ENCODE measurements at regions not wholly inside any gene's neighbourhood (a gene's known extent, or its start where the extent isn't known, plus 50 kb on each side); places are given as distances from the start of the nearest gene placed in this dataset.
A peak's percentile ranks its signal among the peaks of the same experiment; 100 is the strongest.

DNA sequence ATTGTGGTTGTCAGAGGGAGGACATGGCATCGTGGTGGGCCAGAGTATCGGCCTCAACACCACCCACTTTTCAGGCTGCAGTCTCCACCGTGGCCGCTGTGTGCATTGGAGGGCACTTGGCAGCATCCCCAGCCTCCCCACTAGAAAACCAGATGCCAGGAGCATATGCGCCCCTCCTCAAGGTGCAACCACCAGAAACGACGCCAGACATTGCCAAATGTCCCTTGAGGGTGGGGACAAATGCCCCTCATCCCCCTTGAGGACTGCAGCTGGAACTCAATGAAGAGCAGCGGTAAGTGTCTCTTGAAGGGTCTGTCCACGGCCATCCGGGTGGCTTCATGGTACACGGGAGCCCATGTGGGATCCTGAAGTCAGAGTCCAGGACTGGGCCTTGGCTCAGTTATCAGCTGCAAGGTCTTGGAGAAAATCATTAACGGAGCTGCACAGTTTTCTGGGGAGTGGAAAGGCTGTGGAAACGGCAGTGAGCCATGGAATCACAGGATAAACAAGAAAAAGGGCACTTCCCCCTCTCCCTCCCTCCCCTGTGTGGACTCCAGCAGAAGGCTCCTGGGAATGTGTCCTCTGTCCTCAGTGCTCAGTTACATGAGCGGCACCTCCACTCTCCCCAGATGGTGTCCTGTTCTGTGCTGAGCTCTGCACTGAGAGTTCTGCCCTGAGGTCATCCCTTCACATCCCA is 324.4 kb upstream of the B3GAT1 start:
- 53 to 86% (median 73%) methylated on average over 7 to 14 of the region's 14 CpGs for WGBS, 4 donors
- no peaks in the 10 kb centered on the region for H3K9me3 ChIP-seq
- no peak overlapping the region for H3K4me3 ChIP-seq
- no peaks in the 10 kb centered on the region for H3K36me3 ChIP-seq
- TF ChIP-seq CTCF (IDR thresholded peaks at IDR 0.05) (no peak), POLR2A (IDR thresholded peaks at IDR 0.05) (no peak)
- H3K4me1 ChIP-seq, result peaks cover 0 to 7% (median 0%) of the 10 kb centered on the region in 12 donors
- intact Hi-C loops (cut with DNase I), result no loop called here
- H3K27ac ChIP-seq, result no peak overlapping the region
- DNase-seq (no peak), ATAC-seq (no peak)
- H3K27me3 ChIP-seq, result peaks cover 0 to 36% (median 0%) of the 10 kb centered on the region in 9 donors

GRCh38 chr11:134734894-134735293 is 322.9 kb upstream of the B3GAT1 start:
- H3K4me1 ChIP-seq, result peaks cover 0 to 7% (median 0%) of the 10 kb centered on the region in 12 donors
- H3K36me3 ChIP-seq, result no peaks in the 10 kb centered on the region
- WGBS, 4 donors, result 81 to 88% (median 85%) methylated on average over 11 to 14 of the region's 14 CpGs
- H3K27me3 ChIP-seq, result peaks cover 0 to 49% (median 0%) of the 10 kb centered on the region in 9 donors
- DNase-seq (no peak), ATAC-seq (no peak)
- no peak for TF ChIP-seq POLR2A (IDR thresholded peaks at IDR 0.05)
- TF ChIP-seq CTCF (IDR thresholded peaks at IDR 0.05), result no peak
- intact Hi-C loops (cut with DNase I), result no loop called here
- H3K4me3 ChIP-seq, result no peak overlapping the region
- no peaks in the 10 kb centered on the region for H3K9me3 ChIP-seq
- no peak overlapping the region for H3K27ac ChIP-seq

DNA sequence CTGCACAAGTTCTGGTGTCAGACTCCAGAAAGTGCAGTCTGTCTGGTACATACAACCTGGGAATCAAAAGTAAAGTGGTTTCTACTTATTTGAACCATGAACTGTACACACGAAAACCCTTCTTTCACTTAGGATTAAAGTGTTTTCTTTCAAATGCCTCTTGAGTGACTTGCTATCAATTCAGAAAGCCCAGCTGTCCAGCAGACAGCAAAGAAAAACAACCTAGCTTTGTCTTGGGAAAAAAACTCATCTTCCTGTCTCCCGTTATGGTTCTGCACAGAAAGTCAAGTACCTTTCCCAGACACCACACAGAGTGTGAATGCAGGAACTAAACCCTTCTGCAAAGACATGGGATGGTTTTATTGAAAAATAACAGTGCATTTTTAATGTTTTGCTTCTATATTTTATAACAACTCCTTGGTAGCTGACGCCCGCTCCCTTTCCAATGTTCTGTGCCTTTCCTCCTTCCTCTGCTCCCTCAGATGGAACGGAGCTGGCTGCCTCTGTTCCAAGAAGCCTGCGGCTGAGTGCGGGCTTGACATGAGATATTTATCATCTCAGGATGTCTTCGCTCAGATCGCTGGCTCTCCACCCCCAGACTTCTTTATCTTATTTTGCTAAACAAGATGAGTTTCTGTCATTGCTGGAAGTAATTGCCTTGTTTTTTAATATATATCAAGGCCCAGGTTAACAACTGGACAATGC is 322.3 kb upstream of the B3GAT1 start:
- no peak for ATAC-seq
- WGBS, 4 donors, result 32 to 42% (median 38%) methylated on average over 9 of the region's 9 CpGs
- peaks cover 0 to 7% (median 0%) of the 10 kb centered on the region in 12 donors for H3K4me1 ChIP-seq
- no peak overlapping the region for H3K27ac ChIP-seq
- TF ChIP-seq POLR2A (IDR thresholded peaks at IDR 0.05), result no peak
- TF ChIP-seq CTCF (IDR thresholded peaks at IDR 0.05), result no peak
- DNase-seq, result no peak
- no peaks in the 10 kb centered on the region for H3K9me3 ChIP-seq
- H3K27me3 ChIP-seq, result peaks cover 0 to 48% (median 0%) of the 10 kb centered on the region in 9 donors
- H3K36me3 ChIP-seq, result no peaks in the 10 kb centered on the region
- intact Hi-C loops (cut with DNase I), result no loop called here
- no peak overlapping the region for H3K4me3 ChIP-seq

GRCh38 chr11:134733646-134734045 is 321.6 kb upstream of the B3GAT1 start:
- Histone ChIP-seq H3K27ac (no peak overlapping the region), H3K36me3 (no peaks in the 10 kb centered on the region), H3K9me3 (no peaks in the 10 kb centered on the region), H3K4me3 (no peak overlapping the region), H3K4me1 (peaks cover 0 to 7% (median 0%) of the 10 kb centered on the region in 12 donors), H3K27me3 (peaks cover 0 to 50% (median 0%) of the 10 kb centered on the region in 9 donors)
- peak in 1 of 5 donors; percentile 3 for DNase-seq
- ATAC-seq, result no peak
- intact Hi-C loops (cut with DNase I), result no loop called here
- no peak for TF ChIP-seq POLR2A (IDR thresholded peaks at IDR 0.05)
- TF ChIP-seq CTCF (IDR thresholded peaks at IDR 0.05), result no peak
- WGBS, 4 donors, result 36 to 55% (median 52%) methylated on average over 9 of the region's 9 CpGs

Data from heart left ventricle (tissue), 16 donors.